K562 (cell line): ENCODE measurements at regions not wholly inside any gene's neighbourhood (a gene's known extent, or its start where the extent isn't known, plus 50 kb on each side); places are given as distances from the start of the nearest gene placed in this dataset.

Experiments used
- ATAC-seq: fragments of 200-7000 bp; cut with Tn5 transposase; 3 replicates; pipeline ENCODE4 v1.9.1; 2020; ENCODE audit warnings: moderate library complexity
- BruUV-seq: library from RNA; stranded (reverse); fragments of 400-500 nt; replicated peaks from 2 replicates; lab custom pipeline; 2021; lab: Mats Ljungman, UMichigan
- CTCF ChIA-PET: fragments of 300-600 bp; formaldehyde crosslinking; extraction: SDS; loops from one replicate; lab custom pipeline; 2021; ENCODE audit warnings: low intra/inter-chr PET ratio; lab: Yijun Ruan, JAX
- POLR2A ChIA-PET: fragments of 300-600, 350-650 bp; sonication (Branson Sonifier 250); formaldehyde crosslinking; extraction: SDS; loops from one replicate; lab custom pipeline; 2021; ENCODE audit warnings: antibody characterized with exemption, inconsistent platforms; lab: Yijun Ruan, JAX
- DNase-seq, 4 experiments: peaks; one replicate each; pipeline versions ENCODE4 v3.0.0 to v3.0.0-alpha.2; 2011 to 2018; ENCODE audit warnings: low spot score in 3 of 4, mixed read lengths in 3 of 4; ENCODE audit errors: extremely low read depth in 1 of 4
- FAIRE-seq: peaks from 2 replicates; lab custom pipeline; 2011; peaks lifted over from hg19 to GRCh38; lab: Jason Lieb, UNC
- H2AFZ ChIP-seq: 2 replicates; pipeline ENCODE4 v1.6.0; 2011; ENCODE audit warnings: low read depth, low read length, control low read depth, inconsistent platforms
- H3K27ac ChIP-seq: fragments of 200-600 bp; 3 replicates; pipeline ENCODE4 v1.8.0; 2011; ENCODE audit warnings: low read depth, mild to moderate bottlenecking, control low read depth, inconsistent platforms, low read length, moderate library complexity, mixed read lengths; ENCODE audit errors: extremely low read depth
- H3K27me3 ChIP-seq, 2 experiments: fragments of 300-600 bp in 1 of 2; 2 replicates in 1 of 2; 3 replicates in 1 of 2; pipeline versions ENCODE4 v1.6.0 to v1.8.0; 2011; ENCODE audit warnings: inconsistent platforms in 2 of 2, low read length in 2 of 2, mild to moderate bottlenecking in 1 of 2, mixed read lengths in 1 of 2, moderate library complexity in 1 of 2; ENCODE audit not compliant: control insufficient read depth in 2 of 2, insufficient read depth in 2 of 2
- H3K36me3 ChIP-seq: fragments of 300-600 bp; 3 replicates; pipeline ENCODE4 v1.8.0; 2011; ENCODE audit warnings: mild to moderate bottlenecking, low read length, inconsistent platforms; ENCODE audit not compliant: control insufficient read depth, insufficient read depth
- H3K4me1 ChIP-seq, 2 experiments: fragments of 200-600 bp in 1 of 2; replicated peaks in 1 of 2; 2 replicates in 1 of 2; 3 replicates in 1 of 2; pipeline versions ENCODE4 v1.5.1 to v1.8.0; 2011; ENCODE audit warnings: inconsistent platforms in 2 of 2, low read length in 2 of 2, mild to moderate bottlenecking in 1 of 2, mixed read lengths in 1 of 2, moderate library complexity in 1 of 2; ENCODE audit not compliant: control insufficient read depth in 2 of 2, insufficient read depth in 2 of 2
- H3K4me2 ChIP-seq: 2 replicates; pipeline ENCODE4 v1.6.1; 2011; ENCODE audit warnings: low read length, control low read depth, inconsistent platforms, mixed read lengths; ENCODE audit not compliant: insufficient read depth
- H3K4me3 ChIP-seq: fragments of 200-600 bp; sonication (generic), shearing (Covaris generic); 2 replicates; pipeline ENCODE4 v1.5.1; 2016; ENCODE audit warnings: control low read depth, inconsistent platforms
- H3K79me2 ChIP-seq: fragments of 200-600 bp; 3 replicates; pipeline ENCODE4 v1.8.0; 2011; ENCODE audit warnings: low read length, inconsistent platforms; ENCODE audit not compliant: control insufficient read depth, insufficient read depth
- H3K9ac ChIP-seq, 2 experiments: 2 replicates each; pipeline versions ENCODE4 v1.6.0 to v1.6.1; 2011; ENCODE audit warnings: low read depth in 2 of 2, low read length in 2 of 2, control low read depth in 1 of 2, inconsistent platforms in 1 of 2, mild to moderate bottlenecking in 1 of 2, mixed read lengths in 1 of 2; ENCODE audit not compliant: insufficient read depth in 1 of 2
- H3K9me1 ChIP-seq: one replicate; pipeline ENCODE4 v1.6.0; 2011; ENCODE audit warnings: inconsistent platforms, mild to moderate bottlenecking, low read length, moderate library complexity; ENCODE audit not compliant: control insufficient read depth, insufficient read depth
- H3K9me3 ChIP-seq: replicated peaks from 2 replicates; pipeline ENCODE4 v1.5.1; 2011; ENCODE audit warnings: low read depth, low read length, inconsistent platforms; ENCODE audit not compliant: control insufficient read depth, insufficient read depth
- H4K20me1 ChIP-seq: replicated peaks from 2 replicates; pipeline ENCODE4 v1.6.1; 2011; ENCODE audit warnings: low read length, inconsistent platforms, mixed read lengths; ENCODE audit not compliant: control insufficient read depth, insufficient read depth
- BMI1 ChIP-seq: fragments of 150-350 bp; IDR thresholded peaks from 2 replicates; pipeline ENCODE4 v1.6.1; 2014; ENCODE audit warnings: low read length
- CEBPB ChIP-seq: fragments of 450-650 bp; IDR thresholded peaks from 2 replicates; pipeline ENCODE4 v1.6.1; 2016; ENCODE audit warnings: missing genetic modification characterization, missing compliant biosample characterization
- HCFC1 ChIP-seq: IDR thresholded peaks from 2 replicates; pipeline ENCODE4 v1.6.1; 2012; ENCODE audit warnings: low read depth, low read length, improper control_type of control experiment
- WGBS: fragments of 100-300 bp; shearing (Covaris generic); methylation state at CpG from one replicate; pipeline ENCODE4 v1.1.6; 2016; ENCODE audit warnings: low coverage, mixed read lengths; ENCODE audit not compliant: insufficient coverage; ENCODE audit errors: missing lambda C conversion rate; 5-methylcytosine and 5-hydroxymethylcytosine counted together
- in situ Hi-C: fragments of 300-500 bp; cut with MboI; formaldehyde crosslinking; loops from 4 replicates; pipeline ENCODE4 v1.15.0; 2018; ENCODE audit warnings: inconsistent platforms, mixed read lengths
- intact Hi-C: fragments of 100-400 bp; cut with micrococcal nuclease; formaldehyde crosslinking; loops from 2 replicates; pipeline ENCODE4 v1.14.2; 2022
- TF ChIP-seq, protein P1 (sequence below): fragments of 450-650 bp; IDR thresholded peaks from 2 replicates; pipeline ENCODE4 v1.6.1; 2018; ENCODE audit warnings: mild to moderate bottlenecking, low read depth; ENCODE audit not compliant: partially characterized antibody
- TF ChIP-seq, protein P2 (sequence below): fragments of 250-450 bp; sonication (Bioruptor Pico); IDR thresholded peaks from 2 replicates; pipeline ENCODE4 v1.4.0; 2020

DNA sequence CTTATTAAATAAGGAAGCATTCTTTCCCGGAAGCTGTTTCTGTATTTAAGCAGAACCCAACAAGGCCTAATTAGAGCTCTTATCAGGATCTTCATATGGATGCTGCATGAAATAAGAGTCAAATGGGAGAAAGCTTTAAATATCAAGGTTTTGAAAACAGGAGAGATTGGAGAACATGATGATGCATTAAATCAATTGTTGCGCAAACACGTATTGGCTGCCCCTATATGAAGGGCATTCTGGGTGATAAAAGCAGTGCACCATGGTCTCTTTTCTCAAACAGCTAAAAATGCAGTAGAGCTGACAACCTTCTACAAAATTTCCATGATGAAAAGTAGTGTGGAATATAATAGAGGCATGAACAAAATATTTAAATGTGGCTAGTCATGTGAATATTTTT, 98.9 kb downstream of the TBXT start:
- no peak for DNase-seq
- POLR2A ChIA-PET = no interaction called here
- CTCF ChIA-PET = no interaction called here
- no peaks in the 10 kb centered on the region for H3K9me3 ChIP-seq
- H4K20me1 ChIP-seq = no peaks in the 10 kb centered on the region
- H3K4me3 ChIP-seq = no peak overlapping the region
- no peak overlapping the region for H2AFZ ChIP-seq
- intact Hi-C loops = no loop called here
- BruUV-seq = no TSS peak
- H3K27ac ChIP-seq = no peak overlapping the region
- no peak overlapping the region for H3K9ac ChIP-seq
- H3K27me3 ChIP-seq = peaks cover 0 to 1% of the 10 kb centered on the region in 2 experiments; a peak in 1 of 5 replicates
- no peak overlapping the region for H3K4me2 ChIP-seq
- H3K79me2 ChIP-seq = no peaks in the 10 kb centered on the region
- H3K4me1 ChIP-seq = no peaks in the 10 kb centered on the region
- no peak for ATAC-seq
- WGBS = 27% methylated on average over 3 of the region's 3 CpGs
- H3K36me3 ChIP-seq = no peaks in the 10 kb centered on the region
- no peaks in the 10 kb centered on the region for H3K9me1 ChIP-seq
- TF ChIP-seq HCFC1 = no peak
- TF ChIP-seq, protein P1, sequence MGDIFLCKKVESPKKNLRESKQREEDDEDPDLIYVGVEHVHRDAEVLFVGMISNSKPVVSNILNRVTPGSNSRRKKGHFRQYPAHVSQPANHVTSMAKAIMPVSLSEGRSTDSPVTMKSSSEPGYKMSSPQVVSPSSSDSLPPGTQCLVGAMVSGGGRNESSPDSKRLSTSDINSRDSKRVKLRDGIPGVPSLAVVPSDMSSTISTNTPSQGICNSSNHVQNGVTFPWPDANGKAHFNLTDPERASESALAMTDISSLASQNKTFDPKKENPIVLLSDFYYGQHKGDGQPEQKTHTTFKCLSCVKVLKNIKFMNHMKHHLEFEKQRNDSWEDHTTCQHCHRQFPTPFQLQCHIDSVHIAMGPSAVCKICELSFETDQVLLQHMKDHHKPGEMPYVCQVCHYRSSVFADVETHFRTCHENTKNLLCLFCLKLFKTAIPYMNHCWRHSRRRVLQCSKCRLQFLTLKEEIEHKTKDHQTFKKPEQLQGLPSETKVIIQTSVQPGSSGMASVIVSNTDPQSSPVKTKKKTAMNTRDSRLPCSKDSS = no peak
- peak; percentile 26; the same call in 1 of the 2 replicates for TF ChIP-seq CEBPB (tag)
- no peak for TF ChIP-seq BMI1
- TF ChIP-seq, protein P2, sequence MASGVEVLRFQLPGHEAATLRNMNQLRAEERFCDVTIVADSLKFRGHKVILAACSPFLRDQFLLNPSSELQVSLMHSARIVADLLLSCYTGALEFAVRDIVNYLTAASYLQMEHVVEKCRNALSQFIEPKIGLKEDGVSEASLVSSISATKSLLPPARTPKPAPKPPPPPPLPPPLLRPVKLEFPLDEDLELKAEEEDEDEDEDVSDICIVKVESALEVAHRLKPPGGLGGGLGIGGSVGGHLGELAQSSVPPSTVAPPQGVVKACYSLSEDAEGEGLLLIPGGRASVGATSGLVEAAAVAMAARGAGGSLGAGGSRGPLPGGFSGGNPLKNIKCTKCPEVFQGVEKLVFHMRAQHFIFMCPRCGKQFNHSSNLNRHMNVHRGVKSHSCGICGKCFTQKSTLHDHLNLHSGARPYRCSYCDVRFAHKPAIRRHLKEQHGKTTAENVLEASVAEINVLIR (CRISPR knock-in tag) = no peak
- no peak for FAIRE-seq
- in situ Hi-C loops = no loop called here
